ENCODE measurements at regions not wholly inside any gene's neighbourhood (a gene's known extent, or its start where the extent isn't known, plus 50 kb on each side); places are given as distances from the start of the nearest gene placed in this dataset.

DNA sequence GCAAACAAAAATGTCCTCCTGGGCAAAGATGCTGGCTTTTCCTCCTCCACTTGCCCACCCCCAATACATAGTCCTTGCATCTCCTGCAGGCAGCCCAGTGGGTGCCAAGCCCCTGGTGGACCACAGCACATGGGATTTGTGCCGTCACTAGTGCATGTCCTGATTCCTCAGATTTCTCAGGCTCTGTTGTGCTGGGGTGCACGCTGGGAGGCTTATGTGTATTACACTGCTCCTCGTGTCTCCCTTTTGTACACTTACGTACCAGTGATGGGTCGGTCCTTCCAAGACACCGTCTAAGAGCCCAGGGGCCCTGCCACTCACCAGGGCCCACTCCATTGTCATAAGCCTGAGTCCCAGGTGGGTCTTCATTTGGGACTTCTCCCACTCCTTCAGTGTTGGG, 70.1 kb downstream of the PLXNA1 start:
- Histone ChIP-seq H3K4ac (ENCODE audit: low read depth, low read length) (no peak overlapping the region), H2BK12ac (ENCODE audit: low read length) (no peak overlapping the region), H4K8ac (ENCODE audit: low read depth, low read length) (no peak overlapping the region), H3K9me3 (ENCODE audit: insufficient read depth, low read depth, low read length) (peaks cover 24% of the 10 kb centered on the region), H3K27ac (ENCODE audit: low read depth, low read length) (no peak overlapping the region), H3K4me3 (ENCODE audit: low read depth, low read length) (no peak overlapping the region), H3K14ac (ENCODE audit: low read length) (no peak overlapping the region), H3K27me3 (ENCODE audit: insufficient read depth, low read length) (no peaks in the 10 kb centered on the region), H2BK120ac (ENCODE audit: insufficient read depth, low read length, poor library complexity) (no peak overlapping the region), H3K79me1 (ENCODE audit: low read length) (no peaks in the 10 kb centered on the region), H3K18ac (ENCODE audit: low read length) (no peak overlapping the region), H2AFZ (ENCODE audit: insufficient read depth, low read length, poor library complexity) (no peak overlapping the region), H3K23ac (ENCODE audit: low read length) (no peak overlapping the region), H3K36me3 (ENCODE audit: control insufficient read depth in 1 of 2, insufficient read depth in 2 of 2, low read length in 2 of 2) (no peaks in the 10 kb centered on the region), H2BK5ac (ENCODE audit: low read depth, low read length, poor library complexity) (no peak overlapping the region), H4K91ac (ENCODE audit: low read depth, low read length) (no peak overlapping the region), H3K79me2 (ENCODE audit: control insufficient read depth, insufficient read depth, low read length, poor library complexity) (no peaks in the 10 kb centered on the region), H3K9ac (ENCODE audit: low read length) (no peak overlapping the region), H4K12ac (ENCODE audit: low read depth, low read length) (no peak overlapping the region), H2AK5ac (ENCODE audit: low read length) (no peak overlapping the region), H3K4me1 (ENCODE audit: control insufficient read depth in 1 of 2, insufficient read depth in 2 of 2, low read length in 2 of 2) (no peaks in the 10 kb centered on the region), H3K4me2 (ENCODE audit: low read length) (no peak overlapping the region)
- WGBS (ENCODE audit: extremely low coverage, insufficient coverage, insufficient read length), result no CpG with 5 or more reads among the region's 6 CpGs
- no peak for DNase-seq

DNA sequence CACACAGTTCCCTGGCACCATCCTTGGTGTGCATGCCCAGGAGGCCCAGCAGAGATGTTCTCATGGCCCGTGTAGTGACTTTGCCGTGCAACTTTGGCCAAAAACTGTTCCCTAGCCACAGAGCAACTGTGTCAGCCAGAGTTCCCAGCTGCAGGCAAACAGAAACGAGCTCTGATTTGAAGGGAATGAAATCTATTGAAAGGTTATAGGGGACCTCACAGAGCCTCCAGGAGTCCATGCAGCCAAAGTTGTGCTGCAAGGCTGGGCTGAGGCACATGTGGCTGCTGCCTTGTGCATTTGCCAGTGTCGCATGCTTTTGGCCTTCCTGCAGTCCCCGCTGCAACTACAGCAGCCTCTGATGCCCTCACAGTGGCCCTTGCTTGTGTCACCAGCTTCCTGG, 70.5 kb downstream of the PLXNA1 start:
- Histone ChIP-seq H2BK12ac (ENCODE audit: low read length) (no peak overlapping the region), H3K36me3 (ENCODE audit: control insufficient read depth in 1 of 2, insufficient read depth in 2 of 2, low read length in 2 of 2) (no peaks in the 10 kb centered on the region), H3K27ac (ENCODE audit: low read depth, low read length) (no peak overlapping the region), H3K79me2 (ENCODE audit: control insufficient read depth, insufficient read depth, low read length, poor library complexity) (no peaks in the 10 kb centered on the region), H2AFZ (ENCODE audit: insufficient read depth, low read length, poor library complexity) (no peak overlapping the region), H3K27me3 (ENCODE audit: insufficient read depth, low read length) (no peaks in the 10 kb centered on the region), H2BK5ac (ENCODE audit: low read depth, low read length, poor library complexity) (no peak overlapping the region), H3K4ac (ENCODE audit: low read depth, low read length) (no peak overlapping the region), H3K9ac (ENCODE audit: low read length) (no peak overlapping the region), H3K14ac (ENCODE audit: low read length) (no peak overlapping the region), H3K79me1 (ENCODE audit: low read length) (no peaks in the 10 kb centered on the region), H2AK5ac (ENCODE audit: low read length) (no peak overlapping the region), H3K4me1 (ENCODE audit: control insufficient read depth in 1 of 2, insufficient read depth in 2 of 2, low read length in 2 of 2) (no peaks in the 10 kb centered on the region), H3K4me2 (ENCODE audit: low read length) (no peak overlapping the region), H4K8ac (ENCODE audit: low read depth, low read length) (no peak overlapping the region), H2BK120ac (ENCODE audit: insufficient read depth, low read length, poor library complexity) (no peak overlapping the region), H3K4me3 (ENCODE audit: low read depth, low read length) (no peak overlapping the region), H4K12ac (ENCODE audit: low read depth, low read length) (no peak overlapping the region), H3K9me3 (ENCODE audit: insufficient read depth, low read depth, low read length) (peaks cover 24% of the 10 kb centered on the region), H3K18ac (ENCODE audit: low read length) (no peak overlapping the region), H3K23ac (ENCODE audit: low read length) (no peak overlapping the region), H4K91ac (ENCODE audit: low read depth, low read length) (no peak overlapping the region)
- no CpG with 5 or more reads among the region's 5 CpGs for WGBS (ENCODE audit: extremely low coverage, insufficient coverage, insufficient read length)
- DNase-seq, result no peak

DNA sequence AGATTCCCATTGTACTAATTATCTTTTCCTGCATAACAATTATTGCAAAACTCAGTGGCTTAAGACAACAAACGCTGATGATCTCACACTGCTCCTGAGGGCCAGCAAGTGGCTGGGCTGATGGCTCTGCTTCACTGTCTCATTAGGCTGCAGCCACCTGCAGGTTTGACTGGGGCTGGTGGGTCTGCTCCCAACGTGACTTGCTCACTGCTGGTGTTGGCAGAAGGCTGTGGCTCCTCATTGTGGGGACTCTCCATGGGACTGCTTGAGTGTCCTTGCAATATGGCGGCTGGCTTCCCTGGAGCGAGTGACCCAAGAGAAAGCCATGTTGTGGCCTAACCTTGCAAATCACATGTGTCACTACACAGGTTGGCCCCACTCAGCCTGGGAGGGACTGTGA, 71.1 kb downstream of the PLXNA1 start:
- Histone ChIP-seq H3K4me3 (ENCODE audit: low read depth, low read length) (no peak overlapping the region), H3K36me3 (ENCODE audit: control insufficient read depth in 1 of 2, insufficient read depth in 2 of 2, low read length in 2 of 2) (no peaks in the 10 kb centered on the region), H2AK5ac (ENCODE audit: low read length) (no peak overlapping the region), H3K4me2 (ENCODE audit: low read length) (no peak overlapping the region), H2BK120ac (ENCODE audit: insufficient read depth, low read length, poor library complexity) (no peak overlapping the region), H3K4ac (ENCODE audit: low read depth, low read length) (no peak overlapping the region), H3K4me1 (ENCODE audit: control insufficient read depth in 1 of 2, insufficient read depth in 2 of 2, low read length in 2 of 2) (no peaks in the 10 kb centered on the region), H3K23ac (ENCODE audit: low read length) (no peak overlapping the region), H2BK5ac (ENCODE audit: low read depth, low read length, poor library complexity) (no peak overlapping the region), H3K79me1 (ENCODE audit: low read length) (no peaks in the 10 kb centered on the region), H4K12ac (ENCODE audit: low read depth, low read length) (no peak overlapping the region), H3K9ac (ENCODE audit: low read length) (no peak overlapping the region), H3K9me3 (ENCODE audit: insufficient read depth, low read depth, low read length) (peaks cover 24% of the 10 kb centered on the region), H3K79me2 (ENCODE audit: control insufficient read depth, insufficient read depth, low read length, poor library complexity) (no peaks in the 10 kb centered on the region), H3K18ac (ENCODE audit: low read length) (no peak overlapping the region), H3K27ac (ENCODE audit: low read depth, low read length) (no peak overlapping the region), H3K14ac (ENCODE audit: low read length) (no peak overlapping the region), H2BK12ac (ENCODE audit: low read length) (no peak overlapping the region), H4K8ac (ENCODE audit: low read depth, low read length) (no peak overlapping the region), H2AFZ (ENCODE audit: insufficient read depth, low read length, poor library complexity) (no peak overlapping the region), H4K91ac (ENCODE audit: low read depth, low read length) (no peak overlapping the region), H3K27me3 (ENCODE audit: insufficient read depth, low read length) (no peaks in the 10 kb centered on the region)
- WGBS (ENCODE audit: extremely low coverage, insufficient coverage, insufficient read length), result no CpG with 5 or more reads among the region's 4 CpGs
- no peak for DNase-seq

GRCh38 chr3:127056281-127056680, 73.4 kb downstream of the PLXNA1 start:
- Histone ChIP-seq H3K4me1 (ENCODE audit: control insufficient read depth in 1 of 2, insufficient read depth in 2 of 2, low read length in 2 of 2) (no peaks in the 10 kb centered on the region), H2AFZ (ENCODE audit: insufficient read depth, low read length, poor library complexity) (no peak overlapping the region), H3K4me2 (ENCODE audit: low read length) (no peak overlapping the region), H3K4ac (ENCODE audit: low read depth, low read length) (no peak overlapping the region), H3K14ac (ENCODE audit: low read length) (no peak overlapping the region), H2BK12ac (ENCODE audit: low read length) (no peak overlapping the region), H3K27ac (ENCODE audit: low read depth, low read length) (no peak overlapping the region), H4K91ac (ENCODE audit: low read depth, low read length) (no peak overlapping the region), H2BK120ac (ENCODE audit: insufficient read depth, low read length, poor library complexity) (no peak overlapping the region), H3K23ac (ENCODE audit: low read length) (no peak overlapping the region), H3K27me3 (ENCODE audit: insufficient read depth, low read length) (no peaks in the 10 kb centered on the region), H3K4me3 (ENCODE audit: low read depth, low read length) (no peak overlapping the region), H4K12ac (ENCODE audit: low read depth, low read length) (no peak overlapping the region), H4K8ac (ENCODE audit: low read depth, low read length) (no peak overlapping the region), H3K36me3 (ENCODE audit: control insufficient read depth in 1 of 2, insufficient read depth in 2 of 2, low read length in 2 of 2) (no peaks in the 10 kb centered on the region), H3K79me2 (ENCODE audit: control insufficient read depth, insufficient read depth, low read length, poor library complexity) (no peaks in the 10 kb centered on the region), H3K79me1 (ENCODE audit: low read length) (no peaks in the 10 kb centered on the region), H3K9me3 (ENCODE audit: insufficient read depth, low read depth, low read length) (peaks cover 17% of the 10 kb centered on the region), H3K9ac (ENCODE audit: low read length) (no peak overlapping the region), H2BK5ac (ENCODE audit: low read depth, low read length, poor library complexity) (no peak overlapping the region), H3K18ac (ENCODE audit: low read length) (no peak overlapping the region), H2AK5ac (ENCODE audit: low read length) (no peak overlapping the region)
- DNase-seq, result no peak
- WGBS (ENCODE audit: extremely low coverage, insufficient coverage, insufficient read length), result no CpG with 5 or more reads among the region's 17 CpGs
